DND-41 (cell line): ENCODE measurements at regions not wholly inside any gene's neighbourhood (a gene's known extent, or its start where the extent isn't known, plus 50 kb on each side); places are given as distances from the start of the nearest gene placed in this dataset.
"Not testable (repeated sequence)": the region's sequence is repeated elsewhere in the genome, so short reads cannot be mapped to it uniquely, and the experiment has no call there.

ENCODE experiments used
- ATAC-seq: fragments of 200-7000 bp; cut with Tn5 transposase; 3 replicates; pipeline ENCODE4 v1.9.1; 2021; ENCODE audit warnings: low read depth; ENCODE audit not compliant: insufficient read depth
- DNase-seq: peaks from one replicate; pipeline ENCODE4 v3.0.0-alpha.2; 2020
- H2AFZ ChIP-seq: 2 replicates; pipeline ENCODE4 v1.6.0; 2012; ENCODE audit warnings: low read depth, low read length
- H3K27ac ChIP-seq: 2 replicates; pipeline ENCODE4 v1.5.1; 2012; ENCODE audit warnings: low read length, inconsistent platforms
- H3K27me3 ChIP-seq: fragments of 200-600 bp; sonication (generic); 2 replicates; pipeline ENCODE4 v1.6.0; 2012; ENCODE audit warnings: low read length, mild to moderate bottlenecking, inconsistent platforms; ENCODE audit not compliant: insufficient read depth, poor library complexity
- H3K36me3 ChIP-seq: 2 replicates; pipeline ENCODE4 v1.5.1; 2012; ENCODE audit warnings: low read length, inconsistent platforms; ENCODE audit not compliant: insufficient read depth
- H3K4me1 ChIP-seq: 2 replicates; pipeline ENCODE4 v1.5.1; 2012; ENCODE audit warnings: mild to moderate bottlenecking, low read length; ENCODE audit not compliant: insufficient read depth
- H3K4me2 ChIP-seq: 2 replicates; pipeline ENCODE4 v1.6.0; 2012; ENCODE audit warnings: mild to moderate bottlenecking, moderate library complexity, low read length, inconsistent platforms; ENCODE audit not compliant: insufficient read depth
- H3K4me3 ChIP-seq, 2 experiments: fragments of 200-600 bp in 1 of 2; shearing (Covaris generic) in 1 of 2; 2 replicates each; pipeline ENCODE4 v1.5.1; 2012 to 2016; ENCODE audit warnings: inconsistent platforms in 2 of 2, low read length in 2 of 2, mild to moderate bottlenecking in 2 of 2, low read depth in 1 of 2, moderate library complexity in 1 of 2
- H3K79me2 ChIP-seq: 2 replicates; pipeline ENCODE4 v1.6.0; 2012; ENCODE audit warnings: low read length, inconsistent platforms; ENCODE audit not compliant: insufficient read depth
- H3K9ac ChIP-seq: 2 replicates; pipeline ENCODE4 v1.6.0; 2012; ENCODE audit warnings: low read depth, mild to moderate bottlenecking, inconsistent platforms, low read length, moderate library complexity
- H3K9me3 ChIP-seq: 2 replicates; pipeline ENCODE4 v1.5.1; 2012; ENCODE audit warnings: low read length, moderate library complexity, mild to moderate bottlenecking, inconsistent platforms; ENCODE audit not compliant: insufficient read depth, severe bottlenecking
- H4K20me1 ChIP-seq: 2 replicates; pipeline ENCODE4 v1.6.0; 2012; ENCODE audit warnings: low read length; ENCODE audit not compliant: insufficient read depth
- CTCF ChIP-seq: IDR thresholded peaks from 2 replicates; pipeline ENCODE4 v1.5.1; 2012; ENCODE audit warnings: borderline replicate concordance, low read length, moderate library complexity, mild to moderate bottlenecking; ENCODE audit not compliant: poor library complexity, severe bottlenecking; ENCODE audit errors: extremely low read depth
- EZH2 ChIP-seq: IDR thresholded peaks from 3 replicates; pipeline ENCODE4 v1.6.1; 2012; ENCODE audit warnings: borderline replicate concordance, low read depth, mild to moderate bottlenecking, moderate library complexity, low read length, inconsistent platforms; ENCODE audit not compliant: severe bottlenecking

- no peaks in the 10 kb centered on the region for H3K4me1 ChIP-seq
- H4K20me1 ChIP-seq = no peaks in the 10 kb centered on the region
- no peaks in the 10 kb centered on the region for H3K27me3 ChIP-seq
- H3K27ac ChIP-seq = no peak overlapping the region
- no peak overlapping the region for H3K4me2 ChIP-seq
- no peak for ATAC-seq
- no peak for TF ChIP-seq EZH2
- no peak for TF ChIP-seq CTCF
- H3K79me2 ChIP-seq = no peaks in the 10 kb centered on the region
- H3K4me3 ChIP-seq = no peak overlapping the region
- H3K9me3 ChIP-seq = no peaks in the 10 kb centered on the region
- H3K9ac ChIP-seq = no peak overlapping the region
- no peak for DNase-seq
- H2AFZ ChIP-seq = no peak overlapping the region
- no peaks in the 10 kb centered on the region for H3K36me3 ChIP-seq
Observed at GRCh38 chr13:28573595-28574373, 78.9 kb upstream of the FLT1 start.

GRCh38 chr13:28572871-28573270 lies 77.9 kb upstream of the FLT1 start:
- Histone ChIP-seq H3K27me3 (no peaks in the 10 kb centered on the region), H3K9ac (no peak overlapping the region), H3K79me2 (no peaks in the 10 kb centered on the region), H3K4me2 (no peak overlapping the region), H4K20me1 (no peaks in the 10 kb centered on the region), H3K9me3 (no peaks in the 10 kb centered on the region), H3K27ac (no peak overlapping the region), H3K4me3 (no peak overlapping the region), H2AFZ (no peak overlapping the region), H3K4me1 (no peaks in the 10 kb centered on the region), H3K36me3 (no peaks in the 10 kb centered on the region)
- DNase-seq (no peak), ATAC-seq (no peak)
- TF ChIP-seq EZH2 (no peak), CTCF (no peak)

- H3K27me3 ChIP-seq, H3K4me2 ChIP-seq, DNase-seq, H3K36me3 ChIP-seq, H3K27ac ChIP-seq, H3K4me1 ChIP-seq, H2AFZ ChIP-seq, H3K4me3 ChIP-seq, H3K79me2 ChIP-seq, H4K20me1 ChIP-seq, ATAC-seq, H3K9ac ChIP-seq, H3K9me3 ChIP-seq: not testable (repeated sequence)
Observed at GRCh38 chr13:28570356-28570755, 75.4 kb upstream of the FLT1 start.

GRCh38 chr13:28569886-28570285 lies 75.0 kb upstream of the FLT1 start:
- H3K36me3 ChIP-seq = no peaks in the 10 kb centered on the region
- no peak overlapping the region for H3K4me2 ChIP-seq
- H4K20me1 ChIP-seq = no peaks in the 10 kb centered on the region
- DNase-seq = no peak
- no peak overlapping the region for H3K27ac ChIP-seq
- no peaks in the 10 kb centered on the region for H3K27me3 ChIP-seq
- H3K79me2 ChIP-seq = no peaks in the 10 kb centered on the region
- H3K4me3 ChIP-seq = no peak overlapping the region
- H3K9me3 ChIP-seq = no peaks in the 10 kb centered on the region
- TF ChIP-seq CTCF = no peak
- no peak for TF ChIP-seq EZH2
- no peak overlapping the region for H2AFZ ChIP-seq
- no peak overlapping the region for H3K9ac ChIP-seq
- no peaks in the 10 kb centered on the region for H3K4me1 ChIP-seq
- ATAC-seq = no peak
